Fibroblast of gingiva (primary cell): ENCODE measurements at regions not wholly inside any gene's neighbourhood (a gene's known extent, or its start where the extent isn't known, plus 50 kb on each side); places are given as distances from the start of the nearest gene placed in this dataset.
"Not testable (repeated sequence)": the region's sequence is repeated elsewhere in the genome, so short reads cannot be mapped to it uniquely, and the experiment has no call there.

Experiments
- DNase-seq: peaks from one replicate; pipeline ENCODE4 v3.0.0-alpha.2; 2011; ENCODE audit warnings: low read depth

DNA sequence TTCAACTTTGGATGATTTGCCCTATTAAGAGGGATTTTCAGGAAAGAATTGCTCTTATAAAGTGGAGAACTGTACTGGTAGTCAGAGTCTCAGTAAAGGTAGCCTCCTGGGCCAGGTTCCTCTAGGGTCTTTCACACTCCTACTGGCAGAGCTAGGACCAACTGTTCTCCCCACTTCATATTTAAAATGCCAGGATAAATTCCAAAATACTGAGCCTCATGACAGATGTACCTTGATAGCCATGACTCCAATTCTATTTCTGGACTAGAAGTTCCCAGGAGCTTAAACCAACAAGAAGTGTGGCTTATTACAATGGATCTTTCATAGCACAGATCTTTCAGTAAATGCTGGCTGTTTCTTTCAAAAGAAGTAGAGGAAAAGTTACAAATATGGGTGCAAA is 126.5 kb downstream of the C12orf75 start:
- DNase-seq, result no peak

DNA sequence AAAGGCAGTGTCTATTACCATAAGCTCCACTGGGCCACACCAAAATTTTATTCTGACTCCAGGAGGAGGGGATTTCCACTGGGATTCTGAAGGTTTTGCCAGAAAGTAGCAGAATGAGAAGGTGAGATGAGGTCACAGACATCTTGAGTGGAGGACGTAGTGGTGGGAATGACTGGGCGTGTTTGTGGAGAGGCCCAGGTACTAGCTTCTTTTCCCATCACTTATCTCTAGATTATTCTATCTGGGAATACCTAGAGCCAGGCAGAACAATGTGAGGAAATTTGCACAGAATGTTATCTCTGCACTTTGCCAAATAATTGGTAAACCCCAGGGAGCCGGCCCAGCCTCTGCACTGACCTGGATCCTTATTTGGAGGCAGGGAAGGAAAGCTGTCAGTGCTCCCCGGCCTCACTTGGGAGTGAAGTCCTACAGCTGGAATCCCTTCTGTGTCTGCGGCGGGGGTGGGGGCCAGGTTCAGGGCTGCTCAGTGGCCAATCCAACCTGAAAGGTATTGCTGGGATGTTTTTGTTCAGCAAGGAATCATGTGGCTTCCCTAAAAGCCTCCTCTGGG is 129.4 kb downstream of the C12orf75 start:
- no peak for DNase-seq

DNA sequence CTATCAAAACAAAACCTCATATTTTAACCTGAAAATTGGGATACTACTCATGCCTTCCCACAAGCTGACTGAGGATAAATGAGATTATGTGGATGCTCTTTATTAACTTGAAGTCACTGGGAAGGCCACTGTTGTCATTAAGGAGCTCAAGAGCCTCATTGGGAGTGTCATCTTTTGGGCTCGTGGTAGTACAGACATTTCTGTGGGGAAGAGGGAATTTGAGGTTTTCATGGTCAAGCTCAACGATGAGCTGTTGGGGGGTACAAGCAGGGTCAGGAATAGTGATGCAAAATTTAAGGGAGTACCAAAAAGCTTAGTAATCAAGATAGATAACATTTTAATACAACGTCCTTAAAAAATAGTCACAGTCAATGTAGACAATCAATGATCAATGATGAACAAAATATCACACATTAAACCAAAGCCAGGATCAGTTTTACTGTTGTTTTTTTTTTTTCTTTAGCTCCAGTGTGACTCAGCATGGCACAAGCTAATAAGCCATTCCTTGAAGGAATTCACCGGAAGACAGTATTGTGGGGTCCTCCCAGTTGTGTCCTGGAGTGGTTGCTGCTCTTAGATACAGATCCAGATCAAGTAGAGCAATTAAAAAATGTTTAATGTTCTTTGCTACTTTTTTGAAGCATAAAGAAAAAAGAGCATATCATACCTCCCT is 130.9 kb downstream of the C12orf75 start:
- no peak for DNase-seq

DNA sequence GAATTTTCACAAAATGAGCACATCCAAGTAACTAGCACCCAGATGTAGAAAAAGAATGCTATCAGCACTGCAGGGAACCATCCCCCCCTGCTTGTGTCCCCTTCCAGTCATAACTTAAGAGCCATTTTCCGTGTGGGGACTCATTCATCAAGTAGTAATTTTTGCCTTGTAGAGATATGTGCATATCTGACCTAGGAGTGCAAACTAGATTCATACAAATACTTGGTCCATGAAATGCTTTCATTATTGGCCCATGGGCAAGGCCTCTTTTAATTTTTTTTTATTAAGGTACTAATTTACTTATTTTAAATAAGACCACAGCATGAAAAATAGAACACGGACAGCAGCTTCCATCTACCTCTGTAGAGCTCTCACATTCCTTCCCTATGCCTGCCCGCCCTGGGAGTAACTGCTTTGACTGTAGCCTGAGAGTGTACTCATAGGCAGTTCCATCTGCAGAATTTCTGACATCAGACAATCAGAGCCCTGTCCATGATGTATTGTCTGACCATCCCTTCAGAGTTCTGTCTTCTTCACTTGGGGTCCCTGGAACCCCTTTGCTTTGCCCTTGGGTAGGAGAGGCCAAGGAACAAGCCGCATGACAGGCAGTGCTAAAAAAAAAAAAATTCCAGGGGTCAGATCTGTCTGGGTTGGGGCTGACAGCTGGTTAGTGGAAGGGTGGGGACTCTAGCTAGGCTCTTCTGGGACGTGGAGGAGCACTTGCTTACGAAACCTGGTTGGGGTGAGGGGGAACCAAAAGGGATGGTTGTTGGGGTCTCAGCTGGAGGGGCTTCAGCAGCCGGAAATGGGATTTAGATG is 131.7 kb downstream of the C12orf75 start:
- no peak for DNase-seq

DNA sequence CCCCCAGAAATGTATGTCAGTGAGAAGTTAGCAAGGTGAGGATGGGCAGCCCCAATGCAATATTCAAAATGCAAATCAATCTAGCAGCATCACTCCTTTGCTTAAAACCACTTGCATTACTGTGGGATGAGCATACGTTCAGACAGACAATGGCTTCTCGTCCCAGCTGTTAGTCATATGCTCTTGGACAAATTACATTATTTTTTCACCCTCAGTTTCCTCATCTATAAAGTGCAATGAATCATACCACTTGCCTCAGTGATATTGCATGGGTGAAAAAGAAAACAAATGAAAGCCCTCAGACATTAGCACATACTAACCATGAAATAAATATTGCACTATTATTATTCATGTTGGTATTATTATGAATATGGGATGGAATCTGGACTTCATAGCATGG is 132.3 kb downstream of the C12orf75 start:
- DNase-seq, result no peak

DNA sequence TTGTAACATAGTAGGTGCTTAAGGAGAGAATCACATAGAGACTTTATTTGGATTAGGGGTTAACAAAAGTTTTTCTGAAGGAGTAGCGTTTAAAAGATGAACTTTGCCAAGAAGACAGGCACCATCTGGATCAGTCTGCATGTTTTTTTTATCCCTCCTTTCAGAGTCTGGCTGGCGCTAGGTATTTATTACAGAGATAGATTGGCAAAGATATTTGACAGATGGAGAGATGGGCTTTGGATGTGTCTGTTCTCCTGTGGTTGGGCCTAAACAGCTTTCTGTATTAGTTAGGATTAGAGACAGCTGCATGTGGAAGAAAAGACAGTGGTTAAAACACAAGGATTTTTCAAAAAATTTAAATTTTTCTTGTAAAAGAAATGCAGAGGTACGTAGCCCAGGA is 133.9 kb downstream of the C12orf75 start:
- no peak for DNase-seq

DNA sequence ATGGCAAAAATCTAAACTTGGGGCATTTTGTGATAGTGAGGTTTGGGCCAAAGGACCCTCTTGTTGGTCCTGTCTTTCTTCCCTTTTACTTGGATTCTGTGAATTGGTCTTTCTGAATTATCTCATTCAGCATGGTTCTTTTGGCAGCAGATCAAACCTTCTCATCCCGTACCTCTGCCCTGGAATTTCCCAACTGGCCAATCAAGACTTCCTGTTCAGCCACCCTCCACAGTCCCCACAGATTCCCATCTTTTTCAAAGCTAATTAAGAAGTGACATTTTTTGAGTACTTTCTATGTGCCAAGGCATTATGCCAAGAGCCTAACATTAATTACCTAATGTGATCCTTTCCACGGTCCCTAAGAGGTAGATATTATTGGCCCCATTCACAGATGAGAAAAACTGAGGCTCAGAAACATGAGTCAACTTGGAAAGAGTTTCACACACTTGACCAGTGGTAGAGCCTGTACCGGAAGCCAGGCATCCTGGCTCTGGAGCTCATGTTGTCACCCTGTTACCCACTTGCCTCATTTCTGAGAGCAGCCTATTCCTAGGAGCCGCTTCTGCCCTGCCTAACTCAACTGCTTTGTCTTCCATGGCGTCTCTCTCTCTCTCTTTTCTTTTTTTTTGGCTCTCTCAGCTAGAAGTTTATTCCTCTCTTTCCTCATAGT is 135.9 kb downstream of the C12orf75 start:
- DNase-seq, result no peak

DNA sequence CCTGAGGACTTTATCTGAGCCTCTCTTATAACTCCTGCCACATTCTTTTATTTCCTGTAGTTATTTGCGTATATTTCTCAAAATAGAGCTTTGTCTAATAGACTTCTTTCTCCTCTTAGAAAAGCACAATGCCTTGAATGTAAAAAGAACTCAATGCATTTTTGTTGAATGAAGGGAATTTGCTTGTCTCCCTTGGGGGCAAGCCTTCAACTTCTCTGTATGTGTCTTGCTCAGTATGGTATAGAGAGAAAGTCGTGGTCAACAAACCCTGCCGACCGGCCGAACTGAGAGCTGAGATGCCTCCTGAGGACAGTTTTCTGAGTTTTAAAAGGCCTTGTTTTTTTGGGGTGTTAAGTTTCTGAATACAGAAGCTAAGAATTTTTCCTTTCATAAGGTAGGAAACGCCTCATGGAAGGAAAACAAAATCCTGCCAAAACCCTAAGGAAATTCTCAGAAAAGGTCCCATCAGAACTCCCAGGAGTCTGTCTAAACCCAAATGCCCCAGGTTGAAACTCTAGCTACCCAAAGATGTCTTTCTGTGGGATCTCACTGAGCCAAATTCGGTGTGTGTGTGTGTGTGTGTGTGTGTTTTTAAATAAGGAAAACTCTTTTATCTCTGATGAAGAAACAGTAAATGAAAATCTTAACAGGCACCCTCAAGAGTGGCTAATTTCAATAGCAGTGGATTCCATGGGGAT is 136.6 kb downstream of the C12orf75 start:
- DNase-seq, result no peak

DNA sequence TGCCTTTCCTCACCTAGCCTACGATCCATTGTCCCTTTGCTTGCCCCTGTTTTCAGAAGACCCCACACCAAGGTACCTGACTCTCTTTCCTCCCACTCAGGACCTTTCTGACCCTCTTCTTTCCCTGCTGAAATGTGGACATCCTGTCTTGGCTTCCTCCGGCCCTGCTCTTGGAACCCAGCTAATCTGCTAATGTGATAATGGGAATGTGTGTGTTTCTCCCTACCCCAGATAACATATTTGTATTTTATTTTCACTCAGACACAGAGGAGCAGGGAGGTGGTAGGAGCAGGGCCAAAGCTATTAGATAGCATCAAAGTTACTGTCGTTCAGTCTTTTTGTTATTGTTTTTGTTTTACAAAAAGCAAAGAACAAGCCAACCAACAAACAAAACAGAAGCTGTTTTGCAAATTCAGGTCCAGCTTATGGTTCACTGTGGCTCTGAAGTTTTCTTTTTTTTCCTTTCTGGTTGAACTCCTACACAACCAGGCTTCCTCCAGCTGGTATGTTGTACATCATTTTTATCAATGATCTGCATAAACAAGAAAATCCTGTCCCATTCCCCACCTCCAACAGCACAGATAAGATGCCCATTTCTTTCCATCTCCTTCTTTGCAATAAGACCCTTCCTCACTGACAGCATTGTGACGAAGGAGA is 137.3 kb downstream of the C12orf75 start:
- no peak for DNase-seq

DNA sequence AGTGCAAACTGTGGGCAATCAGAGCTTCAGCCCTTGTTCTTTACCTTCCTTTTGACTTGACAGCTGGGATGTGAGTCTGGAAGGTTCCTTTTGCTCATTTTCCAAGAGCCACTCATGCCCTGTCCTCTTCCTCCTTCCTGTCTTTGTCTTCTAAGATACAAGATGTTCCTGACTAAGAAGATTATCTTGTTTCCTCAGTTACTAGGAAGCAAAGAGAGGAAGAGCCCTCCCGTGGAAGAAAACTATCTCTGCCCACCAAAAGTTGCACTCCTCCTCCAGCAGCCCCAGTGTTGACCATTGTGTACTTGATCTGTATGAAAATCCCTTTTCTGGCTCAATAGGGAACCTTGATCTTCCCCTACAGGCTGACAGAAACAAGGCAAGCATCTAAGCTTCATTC is 138.0 kb downstream of the C12orf75 start:
- no peak for DNase-seq

DNA sequence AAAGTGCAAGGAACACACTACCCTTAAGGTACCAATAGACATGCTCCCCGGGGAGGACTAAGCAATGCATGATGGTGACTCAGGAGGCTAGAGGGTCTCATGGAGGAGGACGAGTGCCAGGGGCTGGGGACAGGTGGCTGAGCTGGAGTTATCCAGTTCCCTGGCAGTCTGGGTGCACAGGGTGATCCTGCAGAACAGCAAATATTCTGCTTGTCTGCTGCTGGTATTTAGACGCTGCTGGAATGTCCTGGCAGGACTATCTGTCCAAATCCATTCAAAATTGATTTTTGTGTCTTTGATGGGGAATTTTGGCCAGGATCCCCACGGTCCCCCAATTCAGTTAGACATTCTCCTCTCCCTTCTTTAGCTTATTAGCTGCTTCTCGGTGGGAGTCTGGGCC is 138.7 kb downstream of the C12orf75 start:
- DNase-seq, result no peak

DNA sequence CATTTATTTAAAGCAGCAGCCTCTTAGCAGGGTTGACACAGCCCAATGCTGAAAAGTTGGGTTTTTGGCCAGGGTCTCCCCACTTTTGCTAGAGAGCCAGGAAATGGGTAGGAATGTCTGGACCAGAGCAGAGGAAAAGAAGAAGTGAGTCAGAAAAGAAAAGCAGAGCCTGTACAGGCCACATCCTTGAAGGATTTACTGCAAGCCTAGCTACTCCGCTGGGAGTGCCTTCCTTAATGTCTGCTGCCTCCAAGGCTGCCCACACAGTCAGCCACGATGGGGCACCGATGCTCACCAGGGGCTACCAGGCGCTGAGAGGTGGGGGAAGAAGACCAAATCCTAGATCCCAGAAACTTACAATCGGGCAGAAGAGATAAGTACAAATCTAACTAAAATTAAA is 139.2 kb downstream of the C12orf75 start:
- DNase-seq, result no peak

DNA sequence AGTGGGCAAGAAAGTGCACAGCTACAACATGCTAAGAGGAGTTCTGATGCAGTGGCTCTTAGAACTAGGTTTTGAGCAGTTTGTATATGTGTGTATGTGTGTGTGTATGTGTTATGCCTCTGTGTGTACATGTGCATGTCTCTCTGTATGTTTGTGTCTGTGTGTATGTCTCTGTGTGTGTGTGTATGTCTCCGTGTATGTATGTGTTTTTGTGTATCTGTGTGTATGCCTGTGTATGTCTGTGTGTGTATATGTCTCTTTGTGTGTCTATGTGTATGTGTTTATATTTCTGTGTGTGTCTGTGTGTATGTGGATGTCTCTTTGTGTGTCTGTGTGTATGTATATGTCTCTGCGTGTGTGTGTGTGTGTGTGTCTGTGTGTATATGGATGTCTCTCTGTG is 139.6 kb downstream of the C12orf75 start:
- no peak for DNase-seq

DNA sequence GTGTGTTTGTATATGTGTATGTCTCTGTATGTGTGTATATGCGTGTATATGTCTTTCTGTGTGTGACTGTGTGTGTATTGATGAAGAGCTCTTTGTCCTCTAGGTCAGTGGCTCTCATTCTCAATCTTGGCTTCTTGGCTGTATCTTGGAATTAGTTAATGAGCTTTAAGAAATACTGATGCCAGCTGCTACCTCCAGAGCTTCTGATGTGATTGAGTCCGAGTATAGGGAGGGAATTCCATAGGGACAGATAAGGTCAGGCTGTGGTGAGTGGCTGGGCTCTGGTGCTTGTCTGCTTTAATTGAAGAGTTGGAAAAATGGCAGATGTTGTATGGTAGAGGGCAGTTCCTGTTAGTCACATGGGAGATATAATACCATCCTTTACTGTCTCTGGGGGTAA is 140.1 kb downstream of the C12orf75 start:
- no peak for DNase-seq

DNA sequence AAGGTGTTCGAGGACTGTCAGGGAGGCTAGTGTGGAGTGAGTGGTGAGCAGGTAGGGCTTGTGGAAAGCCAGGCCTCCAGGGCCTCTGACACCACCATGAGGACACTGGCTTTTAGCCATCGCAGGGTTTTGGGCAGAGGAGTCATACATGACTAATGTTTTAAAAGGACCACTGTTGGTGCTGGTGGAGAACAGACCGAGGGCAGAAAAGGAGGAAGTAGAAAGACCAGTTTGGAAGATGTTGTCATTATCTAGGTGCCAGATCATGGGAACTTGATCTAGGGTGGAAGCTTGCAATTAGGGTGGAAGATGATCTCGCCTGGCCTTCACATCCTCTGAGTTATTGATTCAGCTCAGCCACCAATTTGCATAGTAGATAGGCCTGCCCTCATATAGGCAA is 144.2 kb downstream of the C12orf75 start:
- no peak for DNase-seq

DNA sequence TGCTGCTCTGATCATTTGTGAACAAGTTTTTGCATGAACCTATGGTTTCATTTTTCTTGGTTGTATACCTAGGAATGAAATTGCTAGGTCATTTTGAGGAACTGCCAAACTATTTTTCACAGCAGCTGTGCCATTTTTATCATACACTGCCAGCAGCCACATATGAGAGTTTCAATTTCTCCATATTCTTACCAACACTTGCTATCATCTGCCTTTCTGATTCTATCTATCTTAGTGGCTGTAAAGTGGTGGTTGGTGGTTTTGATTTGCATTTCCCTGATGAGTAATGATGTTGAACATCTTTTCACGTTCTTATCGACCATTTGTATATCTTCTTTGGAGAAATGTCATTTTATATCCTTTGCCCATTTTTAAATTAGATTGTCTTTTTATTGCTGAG is 146.1 kb downstream of the C12orf75 start:
- no peak for DNase-seq

DNA sequence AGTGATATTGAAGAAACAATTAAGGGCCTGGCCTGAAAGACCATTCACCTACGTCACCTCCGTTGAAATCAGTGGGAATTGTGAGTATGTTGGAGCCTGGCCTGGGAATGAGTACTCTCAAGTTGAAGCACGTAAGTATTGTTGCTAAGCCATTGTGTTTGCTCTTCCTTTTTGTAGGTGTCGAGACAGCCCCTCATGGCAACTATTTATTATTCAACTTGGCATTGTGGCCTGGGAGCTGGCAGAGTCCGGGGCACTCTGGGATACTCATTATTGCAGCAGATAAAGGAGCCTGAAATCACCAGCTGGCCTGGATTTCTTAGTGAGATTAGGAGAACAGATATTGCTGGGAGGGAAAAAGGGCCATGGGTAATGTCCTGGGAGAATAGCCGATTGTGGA is 147.4 kb downstream of the C12orf75 start:
- no peak for DNase-seq

DNA sequence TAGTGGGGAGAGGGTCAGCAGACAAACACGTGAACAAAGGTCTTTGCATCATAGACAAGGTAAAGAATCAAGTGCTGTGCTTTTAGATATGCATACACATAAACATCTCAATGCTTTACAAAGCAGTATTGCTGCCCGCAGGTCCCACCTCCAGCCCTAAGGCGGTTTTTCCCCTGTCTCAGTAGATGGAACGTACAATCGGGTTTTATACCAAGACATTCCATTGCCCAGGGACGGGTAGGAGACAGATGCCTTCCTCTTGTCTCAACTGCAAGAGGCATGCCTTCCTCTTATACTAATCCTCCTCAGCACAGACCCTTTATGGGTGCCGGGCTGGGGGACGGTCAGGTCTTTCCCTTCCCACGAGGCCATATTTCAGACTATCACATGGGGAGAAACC is 148.3 kb downstream of the C12orf75 start:
- not testable (repeated sequence) for DNase-seq

DNA sequence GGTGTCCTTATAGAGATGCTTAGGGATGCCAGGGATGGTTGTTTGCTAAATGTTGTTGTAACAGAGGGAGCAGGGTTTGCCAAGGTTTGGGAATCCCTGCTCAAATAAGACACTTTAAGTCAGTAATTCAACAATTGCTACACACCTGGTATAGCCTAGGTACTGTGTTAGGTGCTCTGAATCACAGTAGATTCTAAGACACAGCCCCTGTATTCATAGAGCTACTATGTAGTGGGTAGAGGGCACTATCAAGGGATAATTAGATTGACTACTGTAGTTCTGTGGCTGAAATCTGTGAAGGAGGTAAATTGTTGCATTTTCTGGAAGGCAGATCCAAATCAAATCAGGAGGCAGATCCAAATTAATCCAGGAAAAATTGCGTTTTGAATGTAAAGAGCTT is 149.2 kb downstream of the C12orf75 start:
- DNase-seq, result no peak

DNA sequence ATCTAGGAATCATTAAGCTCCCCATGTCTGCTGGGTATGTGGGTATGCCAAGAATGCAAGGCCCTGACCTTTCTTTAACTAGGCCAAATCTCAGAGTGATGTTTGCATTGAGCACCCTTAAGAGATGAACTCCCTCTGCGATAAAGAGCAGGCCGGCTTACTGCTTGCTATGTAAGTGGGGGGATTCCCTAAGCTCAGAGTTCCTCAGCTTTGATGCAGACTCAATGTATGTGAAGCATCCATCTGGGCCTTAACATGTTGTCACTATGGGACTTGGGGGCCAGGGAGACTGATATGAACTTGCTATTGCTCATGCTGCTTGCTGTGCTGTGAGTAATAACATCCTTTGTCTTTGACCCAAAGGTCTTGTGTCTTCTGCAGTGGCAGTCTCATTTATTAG is 149.7 kb downstream of the C12orf75 start:
- DNase-seq, result no peak

DNA sequence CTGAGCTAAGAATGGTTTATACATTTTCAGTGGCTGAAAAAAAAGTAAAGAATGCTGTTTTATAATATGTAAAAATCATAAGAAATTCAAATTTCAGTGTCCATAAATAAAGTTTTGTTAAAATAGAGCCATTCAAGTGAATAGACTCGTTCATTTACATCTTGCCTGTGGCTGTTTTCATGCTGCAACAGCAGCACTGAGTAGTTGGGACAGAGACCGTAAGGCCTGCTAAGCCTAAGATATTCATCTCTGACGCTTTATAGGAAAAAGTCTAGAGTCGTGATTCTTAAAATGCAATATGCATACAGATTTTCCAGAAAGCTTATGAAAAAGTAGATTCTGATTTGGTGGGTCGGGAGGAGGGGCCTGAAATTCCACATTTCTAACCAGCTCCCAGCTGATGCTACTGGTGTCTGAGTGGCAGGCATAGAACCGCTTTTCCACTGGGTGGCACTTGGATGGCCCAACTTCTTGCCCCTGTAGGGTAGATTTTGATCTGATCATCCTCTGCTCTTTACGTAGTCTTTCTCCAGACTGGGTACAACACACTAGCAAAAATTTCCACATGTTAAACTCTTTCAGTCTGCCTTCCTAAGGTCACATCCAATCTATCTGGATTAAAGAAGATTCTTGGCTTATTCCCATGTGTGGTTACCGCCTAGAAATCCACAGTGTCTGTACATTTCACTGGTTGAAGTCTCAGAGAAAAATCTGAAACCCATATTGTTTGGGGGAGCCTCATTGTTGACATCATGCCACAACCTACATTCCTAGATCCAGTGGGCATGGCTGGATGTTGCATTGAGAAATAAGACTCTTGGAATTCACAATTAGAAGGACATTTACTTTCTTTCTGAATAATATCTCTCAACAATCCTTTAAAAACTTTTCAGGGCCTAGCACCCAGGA is 151.2 kb downstream of the C12orf75 start:
- no peak for DNase-seq
